Tibial nerve (tissue), 4 donors: ENCODE measurements at regions not wholly inside any gene's neighbourhood (a gene's known extent, or its start where the extent isn't known, plus 50 kb on each side); places are given as distances from the start of the nearest gene placed in this dataset.

Source experiments
- DNase-seq, 2 donors: peaks; one replicate each; pipeline ENCODE4 v3.0.0-alpha.2; 2019; ENCODE audit warnings: low spot score in 2 of 2
- H3K27ac ChIP-seq, 4 donors: fragments of 200-600 bp; sonication (generic) in 3 of 4; one replicate each; pipeline ENCODE4 v1.5.1; 2017 to 2019; ENCODE audit warnings: mild to moderate bottlenecking in 1 of 4
- H3K27me3 ChIP-seq, 2 donors: fragments of 200-600 bp; sonication (generic) in 1 of 2; one replicate each; pipeline versions ENCODE4 v1.5.1 to v1.6.0; 2017 to 2019
- H3K36me3 ChIP-seq, 3 donors: fragments of 200-600 bp; sonication (generic); one replicate each; pipeline ENCODE4 v1.5.1; 2018 to 2019
- H3K4me1 ChIP-seq, 4 donors: fragments of 200-600 bp; sonication (generic) in 3 of 4; one replicate each; pipeline ENCODE4 v1.5.1; 2017 to 2019
- H3K4me3 ChIP-seq, 4 donors: fragments of 200-600 bp; sonication (generic) in 3 of 4; one replicate each; pipeline ENCODE4 v1.5.1; 2017 to 2019; ENCODE audit warnings: mild to moderate bottlenecking in 1 of 4, moderate library complexity in 1 of 4
- H3K9me3 ChIP-seq, 4 donors: fragments of 200-600 bp; sonication (generic) in 3 of 4; one replicate each; pipeline ENCODE4 v1.5.1; 2017 to 2019
- CTCF ChIP-seq, 5 experiments: fragments of 200-600 bp in 3 of 5; fragments of 450-650 bp in 2 of 5; sonication (generic) in 3 of 5; IDR thresholded peaks; one replicate each; pipeline ENCODE4 v1.5.1; 2016 to 2019; ENCODE audit warnings: antibody characterized with exemption in 5 of 5, mild to moderate bottlenecking in 3 of 5, moderate library complexity in 2 of 5
- EP300 ChIP-seq, 2 donors: sonication (generic); formaldehyde crosslinking; IDR thresholded peaks; one replicate each; pipeline ENCODE4 v1.6.1; 2017; ENCODE audit warnings: antibody characterized with exemption in 2 of 2, mild to moderate bottlenecking in 1 of 2
- POLR2A ChIP-seq, 2 donors: fragments of 450-650 bp; IDR thresholded peaks; one replicate each; pipeline ENCODE4 v1.6.1; 2017; ENCODE audit warnings: antibody characterized with exemption in 2 of 2, mild to moderate bottlenecking in 2 of 2, moderate library complexity in 2 of 2
- WGBS, 2 donors: methylation state at CpG; one replicate each; pipeline ENCODE4 v1.1.5; 2018; 5-methylcytosine and 5-hydroxymethylcytosine counted together

- H3K27ac ChIP-seq = no peak overlapping the region
- H3K4me1 ChIP-seq = no peaks in the 10 kb centered on the region
- peaks cover 0 to 6% (median 0%) of the 10 kb centered on the region in 4 donors for H3K9me3 ChIP-seq
- H3K4me3 ChIP-seq = no peak overlapping the region
- H3K27me3 ChIP-seq = no peaks in the 10 kb centered on the region
- no peaks in the 10 kb centered on the region for H3K36me3 ChIP-seq
- no peak for TF ChIP-seq CTCF (IDR thresholded peaks at IDR 0.05)
- no peak for DNase-seq
- 39 to 40% methylated on average over 2 of the region's 2 CpGs for WGBS, 2 donors
These were observed 630.0 kb upstream of the TBX3 start for GRCh38 chr12:115313929-115314328.

GRCh38 chr12:115312901-115313300, 628.9 kb upstream of the TBX3 start:
- Histone ChIP-seq H3K4me1 (no peaks in the 10 kb centered on the region), H3K27ac (no peak overlapping the region), H3K36me3 (no peaks in the 10 kb centered on the region), H3K9me3 (peaks cover 0 to 6% (median 0%) of the 10 kb centered on the region in 4 donors), H3K27me3 (no peaks in the 10 kb centered on the region), H3K4me3 (no peak overlapping the region)
- no peak for DNase-seq
- WGBS, 2 donors = 84 to 91% methylated on average over 3 of the region's 3 CpGs
- no peak for TF ChIP-seq POLR2A (IDR thresholded peaks at IDR 0.05)
- no peak for TF ChIP-seq CTCF (IDR thresholded peaks at IDR 0.05)

DNA sequence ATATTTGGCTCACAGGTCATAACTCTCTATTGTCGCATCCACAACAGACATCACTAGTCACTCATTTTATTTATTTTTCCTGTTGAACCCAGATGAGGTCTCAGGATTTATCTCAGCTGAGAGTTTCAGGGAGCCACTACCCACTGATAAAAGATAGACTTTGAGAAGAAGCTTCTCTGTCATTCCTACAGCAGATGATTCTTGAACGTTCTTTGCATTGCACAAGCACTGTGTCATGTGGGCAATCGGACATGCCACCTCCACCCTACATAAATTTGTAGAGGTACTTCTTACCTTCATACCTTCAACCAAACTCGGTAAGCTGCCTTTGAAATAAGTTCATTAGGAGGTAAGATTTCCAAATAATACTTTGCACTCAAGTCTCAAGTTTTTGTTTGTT, 627.9 kb upstream of the TBX3 start:
- no peaks in the 10 kb centered on the region for H3K27me3 ChIP-seq
- WGBS, 2 donors = 89 to 90% methylated on average over 4 of the region's 4 CpGs

DNA sequence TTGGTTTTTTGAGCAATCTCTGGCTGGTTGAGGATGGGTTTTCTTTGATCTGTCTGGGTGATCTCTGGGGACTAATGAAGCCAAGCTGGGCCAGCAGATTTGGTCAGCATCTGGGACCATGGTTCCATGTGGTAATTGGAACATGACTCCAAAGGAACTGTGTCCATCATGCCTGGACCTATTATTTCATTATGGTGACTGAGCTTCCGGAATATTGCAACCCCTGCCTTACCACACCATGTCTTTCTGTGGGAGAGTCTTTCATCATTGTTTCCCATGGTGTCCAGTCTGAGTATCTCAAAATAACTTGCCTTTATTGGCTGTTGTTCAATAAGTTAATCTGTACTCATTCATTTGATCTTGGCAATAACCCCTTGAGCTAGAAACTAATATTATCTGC, 624.9 kb upstream of the TBX3 start:
- TF ChIP-seq POLR2A (IDR thresholded peaks at IDR 0.05) (no peak), CTCF (IDR thresholded peaks at IDR 0.05) (no peak), EP300 (IDR thresholded peaks at IDR 0.05) (no peak)
- 80 to 83% methylated on average over 1 of the region's 1 CpG for WGBS, 2 donors
- Histone ChIP-seq H3K9me3 (no peaks in the 10 kb centered on the region), H3K27ac (no peak overlapping the region), H3K4me1 (peaks cover 0 to 2% (median 0%) of the 10 kb centered on the region in 4 donors), H3K27me3 (no peaks in the 10 kb centered on the region), H3K36me3 (no peaks in the 10 kb centered on the region), H3K4me3 (no peak overlapping the region)
- DNase-seq = no peak

More for the DNA sequence above, 627.9 kb upstream of the TBX3 start:
- H3K36me3 ChIP-seq = no peaks in the 10 kb centered on the region
- no peak overlapping the region for H3K4me3 ChIP-seq
- DNase-seq = no peak
- no peak overlapping the region for H3K27ac ChIP-seq
- no peaks in the 10 kb centered on the region for H3K4me1 ChIP-seq
- H3K9me3 ChIP-seq = peaks cover 0 to 6% (median 0%) of the 10 kb centered on the region in 4 donors
- TF ChIP-seq CTCF (IDR thresholded peaks at IDR 0.05) (no peak), EP300 (IDR thresholded peaks at IDR 0.05) (no peak), POLR2A (IDR thresholded peaks at IDR 0.05) (no peak)

DNA sequence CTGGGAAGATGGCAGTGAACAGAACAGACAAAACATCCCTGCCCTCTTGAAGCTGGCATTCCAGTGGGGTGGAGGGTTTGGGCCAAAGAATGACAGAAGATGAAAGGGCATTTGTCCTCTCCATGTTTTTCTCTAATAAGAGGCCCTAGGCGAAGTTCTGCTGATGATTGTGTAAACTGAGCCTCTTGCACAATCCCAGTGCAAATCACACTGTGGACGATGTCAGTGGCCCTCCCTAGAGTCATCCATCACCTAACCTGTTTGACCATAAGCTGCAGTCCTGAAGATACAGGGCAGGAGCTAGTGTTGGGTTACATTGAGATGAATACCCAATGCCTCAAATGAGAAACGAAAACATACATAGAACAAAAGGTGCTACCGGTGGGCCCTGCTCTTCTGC, 622.4 kb upstream of the TBX3 start:
- TF ChIP-seq POLR2A (IDR thresholded peaks at IDR 0.05) (no peak), EP300 (IDR thresholded peaks at IDR 0.05) (no peak), CTCF (IDR thresholded peaks at IDR 0.05) (no peak)
- H3K27ac ChIP-seq = no peak overlapping the region

More for the DNA sequence above, 622.4 kb upstream of the TBX3 start:
- DNase-seq = no peak
- no peaks in the 10 kb centered on the region for H3K27me3 ChIP-seq
- H3K9me3 ChIP-seq = no peaks in the 10 kb centered on the region
- 76 to 80% methylated on average over 4 of the region's 4 CpGs for WGBS, 2 donors
- H3K4me1 ChIP-seq = peaks cover 0 to 6% (median 2%) of the 10 kb centered on the region in 4 donors
- no peak overlapping the region for H3K4me3 ChIP-seq
- H3K36me3 ChIP-seq = no peaks in the 10 kb centered on the region
